ENCODE measurements at regions not wholly inside any gene's neighbourhood (a gene's known extent, or its start where the extent isn't known, plus 50 kb on each side); places are given as distances from the start of the nearest gene placed in this dataset.

DNA sequence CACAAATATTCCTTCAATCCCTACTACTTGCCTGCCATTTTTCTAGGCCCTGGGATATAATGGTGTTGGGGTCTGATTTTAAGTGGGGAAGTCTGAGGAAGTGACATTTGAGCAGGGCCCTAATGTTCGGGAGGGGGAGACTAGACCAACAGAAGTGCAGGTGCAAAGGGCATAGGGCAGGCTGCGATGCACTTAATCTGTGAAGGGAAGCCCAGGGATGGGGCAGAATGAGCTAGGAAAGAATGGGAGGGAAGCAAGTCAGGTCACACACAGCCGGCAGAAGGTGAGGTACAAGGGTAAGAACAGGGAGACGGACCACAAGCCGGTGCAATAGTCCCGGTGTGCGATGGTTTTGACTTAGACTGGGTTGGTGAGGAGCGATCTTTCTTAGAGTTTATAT is 146.8 kb downstream of the UNC5CL start:
- no peak for TF ChIP-seq EZH2 (optimal IDR thresholded peaks at IDR 0.05; ENCODE audit: low read depth, low read length)
- TF ChIP-seq, protein P1, sequence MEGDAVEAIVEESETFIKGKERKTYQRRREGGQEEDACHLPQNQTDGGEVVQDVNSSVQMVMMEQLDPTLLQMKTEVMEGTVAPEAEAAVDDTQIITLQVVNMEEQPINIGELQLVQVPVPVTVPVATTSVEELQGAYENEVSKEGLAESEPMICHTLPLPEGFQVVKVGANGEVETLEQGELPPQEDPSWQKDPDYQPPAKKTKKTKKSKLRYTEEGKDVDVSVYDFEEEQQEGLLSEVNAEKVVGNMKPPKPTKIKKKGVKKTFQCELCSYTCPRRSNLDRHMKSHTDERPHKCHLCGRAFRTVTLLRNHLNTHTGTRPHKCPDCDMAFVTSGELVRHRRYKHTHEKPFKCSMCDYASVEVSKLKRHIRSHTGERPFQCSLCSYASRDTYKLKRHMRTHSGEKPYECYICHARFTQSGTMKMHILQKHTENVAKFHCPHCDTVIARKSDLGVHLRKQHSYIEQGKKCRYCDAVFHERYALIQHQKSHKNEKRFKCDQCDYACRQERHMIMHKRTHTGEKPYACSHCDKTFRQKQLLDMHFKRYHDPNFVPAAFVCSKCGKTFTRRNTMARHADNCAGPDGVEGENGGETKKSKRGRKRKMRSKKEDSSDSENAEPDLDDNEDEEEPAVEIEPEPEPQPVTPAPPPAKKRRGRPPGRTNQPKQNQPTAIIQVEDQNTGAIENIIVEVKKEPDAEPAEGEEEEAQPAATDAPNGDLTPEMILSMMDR (IDR thresholded peaks at IDR 0.05; ENCODE audit: low read length): no peak

Data from MM.1S (cell line).